ENCODE measurements at regions not wholly inside any gene's neighbourhood (a gene's known extent, or its start where the extent isn't known, plus 50 kb on each side); places are given as distances from the start of the nearest gene placed in this dataset.

DNA sequence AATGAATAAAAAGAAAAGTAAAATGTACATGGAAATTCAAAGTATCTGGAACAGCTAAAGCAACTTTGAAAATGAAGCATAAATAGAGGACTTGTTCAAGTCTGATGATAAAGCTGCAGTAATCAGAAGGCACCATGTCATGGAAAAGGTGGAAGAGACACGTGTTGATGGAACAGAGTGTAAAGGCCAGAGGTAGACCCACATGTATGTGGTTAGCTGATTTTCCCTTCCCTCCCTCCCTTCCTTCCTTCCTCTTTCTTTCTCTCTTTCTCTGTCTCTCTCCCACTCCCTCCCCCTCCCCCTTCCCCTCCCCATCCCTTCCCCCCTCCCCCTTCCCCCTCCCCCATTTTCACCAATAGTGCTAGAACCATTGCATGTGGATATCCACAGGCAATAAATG lies 58.7 kb upstream of the FCN1 start:
- TF ChIP-seq, protein P1, sequence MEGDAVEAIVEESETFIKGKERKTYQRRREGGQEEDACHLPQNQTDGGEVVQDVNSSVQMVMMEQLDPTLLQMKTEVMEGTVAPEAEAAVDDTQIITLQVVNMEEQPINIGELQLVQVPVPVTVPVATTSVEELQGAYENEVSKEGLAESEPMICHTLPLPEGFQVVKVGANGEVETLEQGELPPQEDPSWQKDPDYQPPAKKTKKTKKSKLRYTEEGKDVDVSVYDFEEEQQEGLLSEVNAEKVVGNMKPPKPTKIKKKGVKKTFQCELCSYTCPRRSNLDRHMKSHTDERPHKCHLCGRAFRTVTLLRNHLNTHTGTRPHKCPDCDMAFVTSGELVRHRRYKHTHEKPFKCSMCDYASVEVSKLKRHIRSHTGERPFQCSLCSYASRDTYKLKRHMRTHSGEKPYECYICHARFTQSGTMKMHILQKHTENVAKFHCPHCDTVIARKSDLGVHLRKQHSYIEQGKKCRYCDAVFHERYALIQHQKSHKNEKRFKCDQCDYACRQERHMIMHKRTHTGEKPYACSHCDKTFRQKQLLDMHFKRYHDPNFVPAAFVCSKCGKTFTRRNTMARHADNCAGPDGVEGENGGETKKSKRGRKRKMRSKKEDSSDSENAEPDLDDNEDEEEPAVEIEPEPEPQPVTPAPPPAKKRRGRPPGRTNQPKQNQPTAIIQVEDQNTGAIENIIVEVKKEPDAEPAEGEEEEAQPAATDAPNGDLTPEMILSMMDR (IDR thresholded peaks at IDR 0.05; ENCODE audit: insufficient read depth, low read length, poor library complexity, severe bottlenecking), result no peak
- TF ChIP-seq EZH2phosphoT487 (conservative IDR thresholded peaks at IDR 0.05; ENCODE audit: low read length), result no peak

Data from SU-DHL-6 (cell line).